Myocyte (in vitro differentiated cells): ENCODE measurements at regions not wholly inside any gene's neighbourhood (a gene's known extent, or its start where the extent isn't known, plus 50 kb on each side); places are given as distances from the start of the nearest gene placed in this dataset.

ENCODE experiments used
- DNase-seq: peaks from one replicate; pipeline ENCODE4 v3.0.0-alpha.2; 2012; ENCODE audit warnings: low read depth

DNA sequence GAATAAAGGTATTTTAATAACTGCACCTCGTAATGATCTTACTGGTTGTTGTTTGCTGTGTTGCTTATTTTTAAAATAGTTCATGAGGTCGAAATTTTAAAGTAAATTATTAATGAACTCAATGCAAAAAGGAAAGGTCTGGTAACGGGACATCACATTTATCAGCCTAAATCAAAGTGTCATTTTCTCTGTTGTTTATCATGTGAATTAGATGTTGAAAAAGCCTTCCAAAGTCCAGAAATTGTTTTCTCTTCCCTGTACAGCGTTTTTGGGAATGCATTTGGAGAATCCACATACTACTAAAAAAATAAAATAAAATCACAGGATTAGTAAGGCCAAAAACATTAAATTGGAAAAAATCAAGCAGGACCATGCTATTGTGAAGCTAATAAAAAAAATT lies 339.2 kb upstream of the NECTIN3 start:
- DNase-seq, result no peak

DNA sequence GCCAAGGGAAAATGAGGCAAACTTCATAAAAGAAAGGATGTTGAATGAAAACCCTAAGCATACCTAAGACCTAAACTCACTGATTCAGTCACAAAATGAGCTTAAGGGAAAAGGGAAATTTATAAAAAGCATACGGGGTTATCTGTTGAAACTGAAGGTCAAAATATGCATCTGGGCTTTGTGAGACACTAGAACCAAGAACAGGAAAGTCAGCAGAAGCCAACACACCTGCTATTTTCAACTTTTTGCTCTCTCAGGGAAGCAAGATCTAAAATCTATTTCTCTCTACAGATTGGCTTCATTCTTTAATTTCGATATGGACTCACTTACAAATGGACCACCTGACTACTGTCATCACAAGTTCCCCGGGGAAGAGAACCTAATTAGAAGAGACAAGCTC lies 338.6 kb upstream of the NECTIN3 start:
- DNase-seq, result no peak

DNA sequence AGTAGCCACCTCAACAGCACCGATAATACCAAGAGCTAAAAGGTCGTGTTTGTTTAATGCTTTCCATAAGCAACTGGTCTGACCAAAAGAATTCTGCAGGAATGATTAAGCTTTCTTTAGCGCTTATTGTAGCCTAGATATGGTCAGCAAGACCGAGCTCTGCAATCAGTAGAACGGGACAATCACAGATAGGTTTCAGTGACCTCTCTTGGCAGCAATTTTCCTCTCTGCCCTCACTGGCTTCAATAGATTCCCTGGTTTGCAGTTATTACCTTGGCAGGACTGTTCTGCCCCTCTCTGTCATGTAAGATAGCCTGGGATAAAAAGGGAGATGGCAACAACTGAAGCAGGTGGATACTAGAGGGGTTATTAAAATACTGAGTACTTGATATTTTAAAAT lies 337.1 kb upstream of the NECTIN3 start:
- DNase-seq, result no peak

DNA sequence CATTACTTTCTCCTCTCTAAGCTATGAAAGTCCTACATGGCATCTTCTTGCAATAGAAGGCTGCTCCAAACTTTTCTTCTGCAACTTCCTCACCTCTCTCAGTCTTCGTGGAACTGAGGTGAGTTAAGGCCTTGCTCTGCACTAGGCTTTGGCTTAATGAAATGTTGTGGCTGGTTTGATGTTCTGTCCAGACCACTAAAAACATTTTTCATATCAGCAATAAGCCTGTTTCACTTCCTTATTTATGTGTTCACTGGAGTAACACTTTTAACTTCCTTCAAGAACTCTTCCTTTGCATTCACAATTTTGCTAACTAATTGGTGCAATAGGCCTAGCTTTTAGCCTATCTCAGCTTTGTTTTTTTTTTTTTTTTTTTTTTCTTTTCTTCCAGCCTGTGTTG lies 335.3 kb upstream of the NECTIN3 start:
- DNase-seq, result no peak

DNA sequence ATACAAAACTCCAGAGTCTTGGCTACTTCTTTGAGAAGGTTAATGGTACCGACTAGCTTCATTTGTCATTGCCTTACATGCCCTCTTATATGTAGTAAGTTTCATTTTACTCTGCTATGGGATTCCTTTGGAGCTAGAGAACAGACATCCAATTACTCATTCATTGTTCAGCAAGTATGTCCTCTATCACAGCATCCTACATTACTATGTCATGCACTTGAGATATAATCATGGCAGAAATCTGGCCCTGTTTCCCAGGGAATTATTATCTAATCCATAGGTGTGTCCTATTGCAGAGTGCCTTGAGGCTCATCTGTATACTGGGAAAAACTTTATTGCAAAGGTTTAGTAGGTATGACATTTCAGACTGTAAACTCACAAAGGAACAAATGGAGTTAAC lies 333.1 kb upstream of the NECTIN3 start:
- DNase-seq, result no peak

DNA sequence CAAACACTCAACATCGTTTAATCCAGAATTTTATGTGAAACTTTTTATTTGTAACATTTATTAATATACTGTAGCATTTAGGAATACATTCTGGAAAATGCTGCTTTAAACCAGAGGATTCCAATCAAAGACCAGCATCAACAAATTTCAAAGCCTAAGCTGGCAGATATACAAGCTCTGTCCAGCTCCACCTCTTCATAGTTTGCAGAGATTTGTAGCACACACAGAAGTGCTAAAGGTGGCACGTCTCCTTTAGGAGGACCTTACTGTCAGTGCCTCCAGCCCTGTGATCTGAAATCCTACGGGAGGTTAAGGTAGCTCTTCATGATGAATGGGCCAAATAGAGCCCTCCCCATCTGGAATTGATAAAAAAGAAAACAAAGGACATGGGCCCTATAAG lies 329.7 kb upstream of the NECTIN3 start:
- DNase-seq, result no peak

DNA sequence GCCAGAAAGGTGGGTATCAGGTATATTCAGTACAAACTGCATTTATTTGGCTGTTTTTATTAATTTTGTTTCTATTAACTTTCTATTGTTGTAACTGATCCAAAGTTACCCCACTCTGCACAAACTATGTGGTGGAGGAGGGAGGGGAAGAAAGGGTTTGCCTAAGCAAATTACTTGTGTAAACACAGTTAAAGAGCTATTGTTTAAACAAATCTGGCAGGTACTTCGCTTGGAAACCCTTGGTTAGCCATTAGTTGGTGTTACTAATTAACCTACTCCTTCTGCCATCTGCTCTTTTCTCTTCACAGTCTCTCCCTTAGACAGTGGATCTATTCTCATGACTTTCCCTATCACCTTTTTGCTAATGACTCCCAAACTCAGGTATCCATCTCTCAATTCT lies 328.4 kb upstream of the NECTIN3 start:
- no peak for DNase-seq

DNA sequence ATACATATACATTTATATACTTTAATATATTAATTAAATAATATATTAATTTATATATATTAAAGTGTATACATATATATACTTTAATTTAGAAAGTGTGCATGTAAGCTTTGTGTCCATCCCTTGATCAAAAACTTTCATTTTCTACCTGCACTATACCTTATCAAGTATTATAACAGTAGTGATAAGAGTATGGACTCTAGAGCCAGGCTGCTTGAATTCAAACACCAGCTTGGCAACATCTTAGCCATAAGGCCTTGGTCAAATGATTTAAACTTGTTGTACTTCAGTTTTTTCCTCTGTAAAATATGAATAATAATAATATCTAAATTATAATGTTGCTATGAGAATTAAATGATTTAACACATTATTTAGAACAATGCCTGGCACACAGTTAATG lies 327.6 kb upstream of the NECTIN3 start:
- DNase-seq, result no peak

DNA sequence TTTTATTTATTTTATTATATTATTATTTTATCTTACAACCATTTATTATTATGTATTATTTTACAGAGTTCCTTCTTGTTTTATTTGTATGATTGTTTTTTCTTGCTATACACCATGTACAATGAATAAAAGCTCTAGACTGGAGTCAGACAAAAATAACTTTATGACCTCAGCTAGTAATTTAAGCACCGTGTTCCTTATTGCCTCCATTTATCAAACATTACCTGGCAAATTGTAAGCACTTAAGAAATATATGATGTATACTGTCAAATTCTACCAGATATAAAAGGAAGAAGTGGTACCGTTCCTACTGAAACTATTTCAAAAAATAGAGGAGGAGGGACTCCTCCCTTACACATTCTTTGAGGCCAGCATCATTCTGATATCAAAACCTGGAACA lies 326.9 kb upstream of the NECTIN3 start:
- no peak for DNase-seq

DNA sequence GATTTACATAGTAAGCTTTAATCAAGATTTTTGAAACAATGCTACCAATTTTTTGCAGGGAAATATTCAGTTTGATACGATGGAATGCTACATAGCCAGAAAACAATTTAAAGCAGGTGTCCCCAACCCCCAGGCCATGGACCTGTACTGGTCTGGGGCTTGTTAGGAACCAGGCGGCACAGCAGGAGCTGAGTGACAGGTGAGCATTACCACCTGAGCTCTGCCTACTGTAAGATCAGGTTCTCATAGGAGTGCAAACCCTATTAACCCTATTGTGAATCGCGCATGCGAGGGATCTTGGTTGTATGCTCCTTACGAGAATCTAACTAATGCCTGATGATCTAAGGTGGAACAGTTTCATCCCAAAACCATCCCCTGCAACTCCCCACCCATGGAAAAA lies 322.6 kb upstream of the NECTIN3 start:
- no peak for DNase-seq

DNA sequence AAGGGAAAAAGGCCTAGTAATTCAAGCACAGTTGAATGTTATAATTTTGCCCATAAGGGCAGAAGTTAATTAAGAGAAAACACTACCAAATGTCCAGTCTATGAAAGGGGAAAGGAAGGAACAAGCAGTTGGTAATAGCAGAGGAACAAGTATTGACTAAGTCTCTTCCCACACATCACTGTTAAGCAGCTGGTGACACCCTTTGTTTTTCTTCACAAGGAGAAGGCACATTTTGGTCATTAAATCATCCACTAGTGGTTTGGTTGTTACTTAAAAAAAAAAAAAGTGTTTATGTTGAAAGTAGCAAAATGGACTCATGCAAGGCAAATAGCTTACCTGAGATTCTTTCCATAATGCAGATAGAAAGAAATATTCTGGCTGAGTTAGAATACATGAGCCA lies 321.4 kb upstream of the NECTIN3 start:
- no peak for DNase-seq

DNA sequence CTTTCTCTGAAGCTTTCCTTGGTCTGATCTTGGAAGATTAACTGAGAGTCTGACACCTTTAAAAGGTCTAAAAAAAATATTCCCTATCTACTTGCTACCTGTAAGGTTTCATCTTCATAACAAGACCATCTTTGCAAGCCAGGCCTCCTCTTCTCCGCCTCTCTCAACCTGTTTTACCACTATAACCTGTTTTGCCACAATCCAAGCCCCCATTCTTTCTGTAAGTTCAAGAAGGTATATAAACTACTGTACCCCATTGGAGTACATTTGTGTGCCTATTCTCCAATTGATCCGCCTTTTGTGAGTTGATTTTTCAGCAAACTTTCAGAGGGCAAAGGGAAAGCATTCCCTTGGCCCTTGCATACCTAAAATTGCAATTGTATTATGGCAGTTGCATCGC lies 319.3 kb upstream of the NECTIN3 start:
- DNase-seq, result no peak

DNA sequence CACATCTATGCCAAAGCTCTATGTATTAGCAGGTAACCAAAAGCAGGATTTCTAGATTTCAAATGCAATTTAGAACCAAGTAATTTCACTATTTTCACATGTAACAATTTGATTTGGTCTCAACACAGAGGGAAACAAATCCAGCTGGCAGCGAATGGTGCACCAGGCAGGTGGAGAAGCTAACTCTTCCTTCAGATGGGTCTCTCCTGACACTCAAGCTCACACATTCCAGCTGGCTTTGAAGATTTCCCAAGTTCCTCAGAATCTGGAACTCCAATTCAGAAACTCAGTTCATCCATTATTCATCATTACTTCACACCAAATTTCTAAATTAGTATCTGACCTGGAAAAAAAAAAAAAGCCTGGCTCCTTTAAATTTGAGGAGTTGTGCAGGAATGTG lies 318.1 kb upstream of the NECTIN3 start:
- DNase-seq, result no peak

DNA sequence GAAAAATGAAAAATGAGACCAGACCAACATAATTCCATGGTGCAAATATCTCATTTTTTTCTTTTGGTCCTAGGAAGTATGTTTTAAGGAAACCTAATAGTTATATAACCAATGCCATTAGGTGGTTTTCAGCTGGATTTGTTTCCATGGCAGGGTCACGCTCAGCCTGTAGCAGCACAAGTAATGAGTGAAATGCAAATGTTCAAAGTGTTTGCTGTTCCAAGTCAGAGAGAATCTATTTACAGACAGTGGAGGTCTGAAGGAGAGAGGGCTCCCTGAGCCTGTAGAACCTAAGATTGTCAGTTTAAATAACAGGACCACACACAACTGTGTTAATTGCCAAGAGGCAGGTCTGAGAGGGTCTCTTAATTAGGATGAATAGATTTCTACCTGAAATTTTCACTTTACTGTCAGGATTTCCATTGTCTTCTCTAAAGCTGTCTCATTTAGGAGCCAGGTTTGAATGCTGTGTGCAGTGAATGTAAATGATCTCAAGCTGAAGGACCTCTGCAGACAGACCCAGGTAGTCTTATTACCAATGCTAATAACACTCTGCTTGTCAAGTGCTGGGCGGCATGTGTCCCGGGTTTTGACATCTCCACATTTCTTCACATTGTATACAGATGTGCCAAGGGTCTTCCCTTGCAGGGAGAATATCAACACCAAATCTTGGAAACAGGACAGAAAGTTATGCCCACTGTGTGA lies 317.3 kb upstream of the NECTIN3 start:
- DNase-seq, result no peak

DNA sequence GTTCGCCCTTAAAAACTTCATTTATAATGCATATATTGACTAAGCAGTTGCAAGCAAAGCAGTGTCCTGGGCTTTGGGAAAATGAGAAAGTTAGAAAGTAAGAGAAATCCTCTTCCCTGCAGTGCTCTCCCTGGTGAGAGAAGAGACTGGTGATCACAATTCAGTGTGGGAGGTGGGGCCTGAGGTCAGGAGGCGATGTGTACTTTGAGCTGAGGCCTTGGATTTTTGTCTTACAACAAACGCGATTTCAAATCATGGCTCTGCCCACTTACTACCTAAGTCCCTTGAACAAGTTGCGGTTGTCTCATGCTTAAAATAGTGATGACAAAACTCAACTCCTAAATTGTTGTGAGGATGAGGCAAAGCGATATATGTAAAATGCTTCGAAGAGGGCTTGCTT lies 316.3 kb upstream of the NECTIN3 start:
- DNase-seq, result no peak

DNA sequence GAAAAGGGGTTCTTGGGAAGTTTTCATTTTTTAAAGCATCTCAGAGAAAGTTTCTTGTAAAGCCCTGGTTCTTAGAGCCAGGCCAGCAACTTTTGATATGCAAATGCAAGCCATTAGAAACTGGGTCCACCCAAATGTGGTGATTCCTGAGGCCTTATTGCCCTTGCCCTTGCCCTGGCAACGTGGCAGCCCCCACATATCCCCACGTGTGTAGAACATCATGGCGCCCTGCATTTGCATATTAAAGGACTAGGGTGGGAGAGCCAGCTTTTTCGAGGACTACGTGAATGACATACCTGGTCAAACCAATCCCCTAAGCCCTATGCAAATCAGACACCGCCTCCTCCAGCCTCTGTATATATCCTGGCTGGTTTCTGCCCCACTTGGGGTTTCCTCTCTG lies 314.9 kb upstream of the NECTIN3 start:
- no peak for DNase-seq

DNA sequence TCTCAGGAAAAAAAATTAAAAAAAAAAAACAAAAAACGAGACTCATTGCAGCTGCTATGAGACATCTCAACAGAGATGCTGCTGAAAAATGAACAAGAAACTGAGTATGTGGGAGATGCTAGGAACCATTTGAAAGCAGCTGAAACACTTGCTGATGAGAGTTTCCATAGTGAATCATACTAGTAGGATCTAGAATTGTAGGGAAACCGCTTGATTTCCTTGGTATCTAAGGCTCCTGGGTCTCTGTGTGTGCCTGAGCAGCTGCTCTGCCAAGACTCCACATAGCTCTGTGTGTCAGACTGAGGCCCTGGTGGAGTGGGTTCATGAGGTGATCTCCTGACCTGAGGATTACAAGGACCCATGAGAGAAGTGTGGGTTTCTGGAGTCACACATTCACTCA lies 313.4 kb upstream of the NECTIN3 start:
- peak; percentile 40 for DNase-seq

DNA sequence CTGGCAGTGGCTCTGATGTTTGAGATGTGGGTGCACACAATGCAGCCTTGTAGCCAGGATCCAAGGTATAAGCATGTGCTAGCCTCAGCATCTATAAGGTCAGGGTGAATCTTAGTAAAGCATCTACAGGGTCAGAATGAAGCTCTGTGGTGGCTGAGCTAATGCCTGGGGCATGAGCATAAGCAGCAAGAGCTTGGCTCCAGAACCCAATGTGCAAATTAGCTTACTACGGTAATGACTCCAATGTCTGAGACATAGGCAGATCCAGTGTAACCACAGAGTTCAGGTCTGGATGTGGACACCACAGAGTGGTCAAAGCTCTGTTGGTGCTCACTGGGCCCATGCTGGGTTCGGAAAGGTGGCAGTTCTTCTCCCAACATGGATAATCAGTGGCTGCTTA lies 304.5 kb upstream of the NECTIN3 start:
- DNase-seq, result no peak

DNA sequence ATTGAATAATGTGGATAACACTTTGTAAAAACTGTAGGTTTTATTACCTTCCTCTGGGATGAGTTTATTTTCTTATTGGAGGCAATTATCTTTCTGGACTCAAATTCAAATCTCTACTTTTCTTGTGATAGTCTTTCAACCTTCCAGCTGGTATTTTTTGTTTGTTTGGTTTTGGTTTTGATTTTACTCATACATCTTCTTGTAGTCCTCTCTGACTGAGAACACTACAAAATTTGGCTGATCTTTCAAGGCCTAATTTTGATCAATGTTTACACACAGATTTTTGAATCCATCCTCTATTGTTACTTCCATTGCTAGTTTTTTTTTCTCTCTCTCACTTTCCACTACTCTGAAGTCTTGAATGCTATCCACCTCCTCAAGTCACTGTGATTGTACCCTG lies 303.8 kb upstream of the NECTIN3 start:
- DNase-seq, result no peak

DNA sequence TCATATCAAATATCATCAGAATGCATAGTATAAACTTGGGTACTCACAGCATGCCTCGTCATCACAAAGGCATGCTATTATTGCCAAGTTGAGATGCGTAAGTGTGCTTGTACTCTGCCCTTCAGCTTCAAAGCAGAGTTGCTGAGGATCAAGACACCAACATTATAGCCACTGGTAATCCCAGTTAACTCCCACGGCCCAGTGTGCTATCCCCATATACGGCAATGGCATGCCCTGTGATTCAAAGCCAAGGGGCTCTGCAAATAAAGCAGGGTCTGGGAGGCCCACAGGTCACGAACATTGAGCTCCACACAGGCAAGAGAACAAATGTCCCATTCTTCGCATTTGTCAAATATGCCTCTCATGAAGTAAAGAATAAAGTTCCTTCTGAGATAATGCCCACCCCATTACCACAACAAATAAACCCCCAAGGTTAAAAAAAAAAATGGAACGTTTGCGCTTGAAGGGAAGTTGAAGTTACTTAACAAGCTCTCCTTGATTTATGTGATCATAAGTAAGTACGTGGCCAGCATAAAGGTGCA lies 298.1 kb upstream of the NECTIN3 start:
- DNase-seq, result peak; percentile 21

DNA sequence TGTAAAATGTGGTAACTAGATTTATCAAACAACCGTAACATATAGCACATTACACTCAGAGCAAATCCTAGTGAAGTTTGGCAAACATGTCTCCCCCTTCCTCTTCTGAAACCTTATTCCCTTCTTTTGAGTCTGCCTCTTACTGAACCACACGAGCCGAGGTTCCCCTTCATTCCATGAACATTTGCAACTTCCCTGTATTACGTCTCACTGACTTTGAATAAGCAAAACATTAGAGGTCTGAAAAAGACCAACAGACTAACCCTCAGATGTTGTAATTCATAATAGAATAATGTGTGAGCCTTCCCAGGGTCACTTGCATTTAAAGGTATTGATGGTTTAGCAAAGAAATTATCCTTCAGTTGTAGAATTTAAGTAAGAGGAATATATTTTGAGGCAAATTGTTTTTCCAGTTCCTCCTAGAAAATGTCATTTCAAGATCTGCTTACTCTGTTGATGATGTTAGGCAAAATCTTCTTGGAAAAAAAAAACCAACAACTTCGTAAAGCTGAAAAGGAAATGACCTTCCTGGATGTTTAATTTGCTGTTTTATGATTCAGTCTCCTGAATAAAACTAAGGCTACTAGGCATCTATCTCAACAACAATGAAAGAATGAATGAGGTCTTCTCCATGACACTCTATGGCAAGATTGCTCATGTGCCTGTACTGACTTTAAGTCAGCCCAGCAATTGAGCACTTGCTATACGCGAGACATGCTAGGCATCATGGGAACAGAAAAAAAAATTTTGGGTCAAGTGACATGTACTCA lies 296.9 kb upstream of the NECTIN3 start:
- no peak for DNase-seq

DNA sequence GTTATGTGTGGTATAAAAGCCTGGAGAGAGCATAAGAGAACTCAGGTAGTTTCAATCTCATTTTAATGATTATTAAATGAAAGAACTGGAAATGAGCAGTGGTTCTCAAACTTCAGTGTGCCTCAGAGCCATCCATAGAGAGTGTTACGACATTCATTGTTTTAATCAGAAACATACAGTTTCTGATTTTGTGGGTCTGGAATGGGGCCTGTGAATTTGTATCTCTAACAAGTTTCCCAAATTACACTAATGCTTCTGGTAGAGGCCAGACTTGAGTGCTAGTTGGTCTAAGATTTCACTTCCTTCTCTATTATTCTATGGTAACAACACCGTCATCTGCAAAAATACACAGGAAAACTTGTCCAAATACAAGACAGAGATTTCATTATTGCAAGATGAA lies 292.0 kb upstream of the NECTIN3 start:
- DNase-seq, result no peak

DNA sequence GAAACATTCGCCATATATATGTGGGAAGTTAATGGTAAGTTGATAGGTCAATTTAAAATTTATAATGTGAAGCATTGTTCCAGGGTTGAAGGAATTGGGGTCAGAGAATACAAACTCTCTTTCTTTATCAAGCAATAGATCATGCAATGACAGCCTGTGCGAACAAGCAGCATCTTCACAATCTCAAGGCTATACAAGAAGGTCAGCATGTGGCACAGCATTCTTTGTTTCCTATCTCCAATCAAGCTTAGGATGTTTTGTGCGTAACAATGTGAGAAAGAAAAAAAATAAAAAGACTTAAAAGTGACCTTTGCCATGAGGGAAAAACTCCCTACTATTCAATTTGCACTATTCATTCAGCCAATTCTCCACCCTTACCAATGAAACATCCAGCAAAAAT lies 288.1 kb upstream of the NECTIN3 start:
- DNase-seq, result no peak
